ENCODE measurements at regions not wholly inside any gene's neighbourhood (a gene's known extent, or its start where the extent isn't known, plus 50 kb on each side); places are given as distances from the start of the nearest gene placed in this dataset.

DNA sequence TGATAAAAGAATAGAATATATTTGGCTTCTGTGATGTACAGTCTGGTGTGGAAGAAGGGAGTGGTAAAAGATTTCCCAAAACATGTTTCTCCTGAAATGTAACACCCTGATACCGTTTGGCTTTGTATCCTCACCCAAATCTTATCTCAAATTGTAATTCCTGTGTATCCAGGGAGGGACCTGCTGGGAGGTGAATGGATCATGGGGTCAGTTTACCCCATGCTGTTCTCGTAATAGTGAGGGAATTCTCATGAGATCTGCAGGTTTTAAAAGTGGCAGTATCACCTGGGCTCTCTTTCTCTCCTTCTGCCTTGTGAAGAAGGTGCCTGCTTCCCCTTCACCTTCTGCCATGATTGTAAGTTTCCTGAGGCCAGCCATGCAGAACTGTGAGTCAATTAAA is 1070.8 kb downstream of the IGSF11 start:
- Histone ChIP-seq H3K27ac (ENCODE audit: low read depth in 2 of 2, low read length in 2 of 2) (no peak overlapping the region), H3K36me3 (ENCODE audit: control insufficient read depth in 2 of 3, insufficient read depth in 3 of 3, low read length in 3 of 3) (no peaks in the 10 kb centered on the region), H3K9me3 (ENCODE audit: control insufficient read depth in 2 of 3, insufficient read depth in 1 of 3, low read length in 3 of 3) (no peaks in the 10 kb centered on the region), H3K4me3 (ENCODE audit: low read length in 3 of 3) (no peak overlapping the region), H3K9ac (ENCODE audit: low read length in 3 of 3) (no peak overlapping the region), H3K4me1 (ENCODE audit: control insufficient read depth in 2 of 3, insufficient read depth in 2 of 3, low read depth in 1 of 3, low read length in 3 of 3) (no peaks in the 10 kb centered on the region), H3K27me3 (ENCODE audit: control insufficient read depth, insufficient read depth, low read length) (no peaks in the 10 kb centered on the region)
- TF ChIP-seq, protein P1, sequence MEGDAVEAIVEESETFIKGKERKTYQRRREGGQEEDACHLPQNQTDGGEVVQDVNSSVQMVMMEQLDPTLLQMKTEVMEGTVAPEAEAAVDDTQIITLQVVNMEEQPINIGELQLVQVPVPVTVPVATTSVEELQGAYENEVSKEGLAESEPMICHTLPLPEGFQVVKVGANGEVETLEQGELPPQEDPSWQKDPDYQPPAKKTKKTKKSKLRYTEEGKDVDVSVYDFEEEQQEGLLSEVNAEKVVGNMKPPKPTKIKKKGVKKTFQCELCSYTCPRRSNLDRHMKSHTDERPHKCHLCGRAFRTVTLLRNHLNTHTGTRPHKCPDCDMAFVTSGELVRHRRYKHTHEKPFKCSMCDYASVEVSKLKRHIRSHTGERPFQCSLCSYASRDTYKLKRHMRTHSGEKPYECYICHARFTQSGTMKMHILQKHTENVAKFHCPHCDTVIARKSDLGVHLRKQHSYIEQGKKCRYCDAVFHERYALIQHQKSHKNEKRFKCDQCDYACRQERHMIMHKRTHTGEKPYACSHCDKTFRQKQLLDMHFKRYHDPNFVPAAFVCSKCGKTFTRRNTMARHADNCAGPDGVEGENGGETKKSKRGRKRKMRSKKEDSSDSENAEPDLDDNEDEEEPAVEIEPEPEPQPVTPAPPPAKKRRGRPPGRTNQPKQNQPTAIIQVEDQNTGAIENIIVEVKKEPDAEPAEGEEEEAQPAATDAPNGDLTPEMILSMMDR (IDR thresholded peaks at IDR 0.05; ENCODE audit: borderline replicate concordance, extremely low read depth, insufficient read depth): no peak
- FAIRE-seq: no peak
- intact Hi-C loops (cut with DNase I): no loop called here
- no peak for DNase-seq

DNA sequence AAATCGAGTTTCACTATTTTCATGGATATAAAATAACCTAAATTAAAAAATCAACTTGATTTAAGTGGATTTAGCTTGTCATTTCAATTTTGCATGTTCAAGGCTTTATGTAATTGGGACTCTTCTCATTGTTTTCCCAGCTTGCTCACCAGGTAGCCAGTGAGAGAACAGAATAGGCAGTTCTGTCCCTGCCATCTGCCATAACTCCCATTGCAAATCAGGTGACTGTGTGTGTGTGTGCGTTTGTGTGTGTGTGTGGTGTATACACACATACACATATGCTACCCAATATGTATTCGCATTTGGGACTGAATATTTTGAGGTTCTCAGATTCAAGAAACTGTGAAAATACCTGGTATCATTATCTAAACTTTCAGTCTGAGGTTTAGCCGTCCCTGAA is 1069.8 kb downstream of the IGSF11 start:
- intact Hi-C loops (cut with DNase I): no loop called here
- FAIRE-seq: no peak
- DNase-seq: no peak
- Histone ChIP-seq H3K27me3 (ENCODE audit: control insufficient read depth, insufficient read depth, low read length) (no peaks in the 10 kb centered on the region), H3K27ac (ENCODE audit: low read depth in 2 of 2, low read length in 2 of 2) (no peak overlapping the region), H3K9me3 (ENCODE audit: control insufficient read depth in 2 of 3, insufficient read depth in 1 of 3, low read length in 3 of 3) (no peaks in the 10 kb centered on the region), H3K9ac (ENCODE audit: low read length in 3 of 3) (no peak overlapping the region), H3K4me1 (ENCODE audit: control insufficient read depth in 2 of 3, insufficient read depth in 2 of 3, low read depth in 1 of 3, low read length in 3 of 3) (no peaks in the 10 kb centered on the region), H3K4me3 (ENCODE audit: low read length in 3 of 3) (no peak overlapping the region), H3K36me3 (ENCODE audit: control insufficient read depth in 2 of 3, insufficient read depth in 3 of 3, low read length in 3 of 3) (no peaks in the 10 kb centered on the region)
- TF ChIP-seq, protein P1 (IDR thresholded peaks at IDR 0.05; ENCODE audit: borderline replicate concordance, extremely low read depth, insufficient read depth): no peak

- no peaks in the 10 kb centered on the region for H3K4me1 ChIP-seq (ENCODE audit: control insufficient read depth in 2 of 3, insufficient read depth in 2 of 3, low read depth in 1 of 3, low read length in 3 of 3)
- DNase-seq: no peak
- H3K9ac ChIP-seq (ENCODE audit: low read length in 3 of 3): no peak overlapping the region
- H3K27me3 ChIP-seq (ENCODE audit: control insufficient read depth, insufficient read depth, low read length): no peaks in the 10 kb centered on the region
- intact Hi-C loops (cut with DNase I): no loop called here
- TF ChIP-seq, protein P1 (IDR thresholded peaks at IDR 0.05; ENCODE audit: borderline replicate concordance, extremely low read depth, insufficient read depth): no peak
- H3K4me3 ChIP-seq (ENCODE audit: low read length in 3 of 3): no peak overlapping the region
- FAIRE-seq: no peak
- no peaks in the 10 kb centered on the region for H3K9me3 ChIP-seq (ENCODE audit: control insufficient read depth in 2 of 3, insufficient read depth in 1 of 3, low read length in 3 of 3)
- no peak overlapping the region for H3K27ac ChIP-seq (ENCODE audit: low read depth in 2 of 2, low read length in 2 of 2)
- no peaks in the 10 kb centered on the region for H3K36me3 ChIP-seq (ENCODE audit: control insufficient read depth in 2 of 3, insufficient read depth in 3 of 3, low read length in 3 of 3)
Measured at GRCh38 chr3:117977504-117978228, 1057.0 kb downstream of the IGSF11 start.

- H3K27ac ChIP-seq (ENCODE audit: low read depth in 2 of 2, low read length in 2 of 2): no peak overlapping the region
- no peaks in the 10 kb centered on the region for H3K27me3 ChIP-seq (ENCODE audit: control insufficient read depth, insufficient read depth, low read length)
- TF ChIP-seq, protein P1 (IDR thresholded peaks at IDR 0.05; ENCODE audit: borderline replicate concordance, extremely low read depth, insufficient read depth): no peak
- FAIRE-seq (no peak), DNase-seq (no peak)
- no peak overlapping the region for H3K9ac ChIP-seq (ENCODE audit: low read length in 3 of 3)
- H3K4me1 ChIP-seq (ENCODE audit: control insufficient read depth in 2 of 3, insufficient read depth in 2 of 3, low read depth in 1 of 3, low read length in 3 of 3): no peaks in the 10 kb centered on the region
- no peaks in the 10 kb centered on the region for H3K36me3 ChIP-seq (ENCODE audit: control insufficient read depth in 2 of 3, insufficient read depth in 3 of 3, low read length in 3 of 3)
- H3K9me3 ChIP-seq (ENCODE audit: control insufficient read depth in 2 of 3, insufficient read depth in 1 of 3, low read length in 3 of 3): no peaks in the 10 kb centered on the region
- no peak overlapping the region for H3K4me3 ChIP-seq (ENCODE audit: low read length in 3 of 3)
- intact Hi-C loops (cut with DNase I): no loop called here
Measured at GRCh38 chr3:117979466-117979865, 1055.2 kb downstream of the IGSF11 start.

Data from kidney (tissue), 13 donors.